ENCODE measurements at regions not wholly inside any gene's neighbourhood (a gene's known extent, or its start where the extent isn't known, plus 50 kb on each side); places are given as distances from the start of the nearest gene placed in this dataset.

- DNase-seq = no peak
These were observed 356.3 kb upstream of the DPYD start for GRCh38 chr1:98277118-98277517.

- no peak for DNase-seq
These were observed 355.7 kb upstream of the DPYD start for GRCh38 chr1:98276514-98276913.

- no peak for DNase-seq
These were observed 347.5 kb upstream of the DPYD start for GRCh38 chr1:98268316-98268715.

GRCh38 chr1:98267423-98267822, 346.6 kb upstream of the DPYD start:
- DNase-seq = no peak

GRCh38 chr1:98264727-98265126, 343.9 kb upstream of the DPYD start:
- DNase-seq = no peak

GRCh38 chr1:98260839-98261238, 340.0 kb upstream of the DPYD start:
- DNase-seq = no peak

GRCh38 chr1:98260412-98260811, 339.6 kb upstream of the DPYD start:
- DNase-seq = no peak

GRCh38 chr1:98256700-98257099, 335.9 kb upstream of the DPYD start:
- DNase-seq = no peak

GRCh38 chr1:98253145-98253544, 332.3 kb upstream of the DPYD start:
- no peak for DNase-seq

- DNase-seq = no peak
These were observed 330.7 kb upstream of the DPYD start for GRCh38 chr1:98251497-98251896.

- DNase-seq = peak; percentile 5
These were observed 311.8 kb upstream of the DPYD start for GRCh38 chr1:98232678-98233077.

- no peak for DNase-seq
These were observed 301.9 kb upstream of the DPYD start for GRCh38 chr1:98222706-98223105.

GRCh38 chr1:98221923-98222322, 301.1 kb upstream of the DPYD start:
- DNase-seq = no peak

- DNase-seq = no peak
These were observed 296.8 kb upstream of the DPYD start for GRCh38 chr1:98217601-98218000.

- DNase-seq = no peak
These were observed 295.5 kb upstream of the DPYD start for GRCh38 chr1:98216304-98216703.

GRCh38 chr1:98211271-98211845, 290.5 kb upstream of the DPYD start:
- no peak for DNase-seq

GRCh38 chr1:98210563-98210962, 289.7 kb upstream of the DPYD start:
- no peak for DNase-seq

- DNase-seq = no peak
These were observed 289.2 kb upstream of the DPYD start for GRCh38 chr1:98210064-98210463.

- no peak for DNase-seq
These were observed 284.6 kb upstream of the DPYD start for GRCh38 chr1:98205291-98206017.

GRCh38 chr1:98203466-98203865, 282.6 kb upstream of the DPYD start:
- no peak for DNase-seq

- no peak for DNase-seq
These were observed 280.8 kb upstream of the DPYD start for GRCh38 chr1:98201666-98202081.

- no peak for DNase-seq
These were observed 276.5 kb upstream of the DPYD start for GRCh38 chr1:98197356-98197755.

- no peak for DNase-seq
These were observed 275.2 kb upstream of the DPYD start for GRCh38 chr1:98196012-98196411.

- no peak for DNase-seq
These were observed 267.9 kb upstream of the DPYD start for GRCh38 chr1:98188774-98189173.

- DNase-seq = no peak
These were observed 264.0 kb upstream of the DPYD start for GRCh38 chr1:98184856-98185255.

Data from CD4-positive, alpha-beta T cell treated with Interleukin-10 for 1 hour (primary cell).